ENCODE measurements at regions not wholly inside any gene's neighbourhood (a gene's known extent, or its start where the extent isn't known, plus 50 kb on each side); places are given as distances from the start of the nearest gene placed in this dataset.

DNA sequence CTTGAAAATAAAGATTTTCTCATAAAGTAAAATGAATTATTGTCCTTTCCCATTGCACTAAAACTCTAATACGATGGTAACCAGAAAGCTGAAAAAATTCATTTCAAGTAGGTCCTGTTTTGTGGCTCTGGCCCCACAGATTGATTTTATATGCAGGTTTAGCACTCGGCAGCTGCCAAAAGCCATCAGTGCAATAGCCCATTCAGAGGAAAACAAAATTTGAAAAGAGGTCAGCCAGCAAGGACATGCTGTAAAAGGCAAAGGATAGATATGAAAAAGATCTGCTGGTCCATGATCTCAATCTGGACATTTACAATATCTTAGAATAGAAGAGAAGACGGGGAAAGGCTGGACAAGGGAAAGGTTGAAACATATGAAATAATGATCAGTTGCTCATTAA is 414.8 kb upstream of the NOVA1 start:
- TF ChIP-seq, protein P1, sequence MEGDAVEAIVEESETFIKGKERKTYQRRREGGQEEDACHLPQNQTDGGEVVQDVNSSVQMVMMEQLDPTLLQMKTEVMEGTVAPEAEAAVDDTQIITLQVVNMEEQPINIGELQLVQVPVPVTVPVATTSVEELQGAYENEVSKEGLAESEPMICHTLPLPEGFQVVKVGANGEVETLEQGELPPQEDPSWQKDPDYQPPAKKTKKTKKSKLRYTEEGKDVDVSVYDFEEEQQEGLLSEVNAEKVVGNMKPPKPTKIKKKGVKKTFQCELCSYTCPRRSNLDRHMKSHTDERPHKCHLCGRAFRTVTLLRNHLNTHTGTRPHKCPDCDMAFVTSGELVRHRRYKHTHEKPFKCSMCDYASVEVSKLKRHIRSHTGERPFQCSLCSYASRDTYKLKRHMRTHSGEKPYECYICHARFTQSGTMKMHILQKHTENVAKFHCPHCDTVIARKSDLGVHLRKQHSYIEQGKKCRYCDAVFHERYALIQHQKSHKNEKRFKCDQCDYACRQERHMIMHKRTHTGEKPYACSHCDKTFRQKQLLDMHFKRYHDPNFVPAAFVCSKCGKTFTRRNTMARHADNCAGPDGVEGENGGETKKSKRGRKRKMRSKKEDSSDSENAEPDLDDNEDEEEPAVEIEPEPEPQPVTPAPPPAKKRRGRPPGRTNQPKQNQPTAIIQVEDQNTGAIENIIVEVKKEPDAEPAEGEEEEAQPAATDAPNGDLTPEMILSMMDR (IDR thresholded peaks at IDR 0.05) = no peak
- TF ChIP-seq TCF7L2 (IDR thresholded peaks at IDR 0.05; ENCODE audit: low read depth, low read length) = no peak
- TF ChIP-seq POLR2AphosphoS5 (IDR thresholded peaks at IDR 0.05; ENCODE audit: low read depth, low read length) = no peak
- no peak for TF ChIP-seq SIN3A (IDR thresholded peaks at IDR 0.05; ENCODE audit: borderline replicate concordance, insufficient read depth, low read depth, low read length)
- TF ChIP-seq, protein P2, sequence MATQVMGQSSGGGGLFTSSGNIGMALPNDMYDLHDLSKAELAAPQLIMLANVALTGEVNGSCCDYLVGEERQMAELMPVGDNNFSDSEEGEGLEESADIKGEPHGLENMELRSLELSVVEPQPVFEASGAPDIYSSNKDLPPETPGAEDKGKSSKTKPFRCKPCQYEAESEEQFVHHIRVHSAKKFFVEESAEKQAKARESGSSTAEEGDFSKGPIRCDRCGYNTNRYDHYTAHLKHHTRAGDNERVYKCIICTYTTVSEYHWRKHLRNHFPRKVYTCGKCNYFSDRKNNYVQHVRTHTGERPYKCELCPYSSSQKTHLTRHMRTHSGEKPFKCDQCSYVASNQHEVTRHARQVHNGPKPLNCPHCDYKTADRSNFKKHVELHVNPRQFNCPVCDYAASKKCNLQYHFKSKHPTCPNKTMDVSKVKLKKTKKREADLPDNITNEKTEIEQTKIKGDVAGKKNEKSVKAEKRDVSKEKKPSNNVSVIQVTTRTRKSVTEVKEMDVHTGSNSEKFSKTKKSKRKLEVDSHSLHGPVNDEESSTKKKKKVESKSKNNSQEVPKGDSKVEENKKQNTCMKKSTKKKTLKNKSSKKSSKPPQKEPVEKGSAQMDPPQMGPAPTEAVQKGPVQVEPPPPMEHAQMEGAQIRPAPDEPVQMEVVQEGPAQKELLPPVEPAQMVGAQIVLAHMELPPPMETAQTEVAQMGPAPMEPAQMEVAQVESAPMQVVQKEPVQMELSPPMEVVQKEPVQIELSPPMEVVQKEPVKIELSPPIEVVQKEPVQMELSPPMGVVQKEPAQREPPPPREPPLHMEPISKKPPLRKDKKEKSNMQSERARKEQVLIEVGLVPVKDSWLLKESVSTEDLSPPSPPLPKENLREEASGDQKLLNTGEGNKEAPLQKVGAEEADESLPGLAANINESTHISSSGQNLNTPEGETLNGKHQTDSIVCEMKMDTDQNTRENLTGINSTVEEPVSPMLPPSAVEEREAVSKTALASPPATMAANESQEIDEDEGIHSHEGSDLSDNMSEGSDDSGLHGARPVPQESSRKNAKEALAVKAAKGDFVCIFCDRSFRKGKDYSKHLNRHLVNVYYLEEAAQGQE (IDR thresholded peaks at IDR 0.05; ENCODE audit: insufficient read depth in 1 of 2, low read depth in 2 of 2, low read length in 1 of 2) = no peak
- ATAC-seq (no peak), DNase-seq (ENCODE audit: low read depth, low spot score) (no peak)
- H3K36me3 ChIP-seq (ENCODE audit: control insufficient read depth, insufficient read depth, low read length) = no peaks in the 10 kb centered on the region
- H3K4me1 ChIP-seq (ENCODE audit: control insufficient read depth, insufficient read depth, low read length) = no peaks in the 10 kb centered on the region
- H3K4me3 ChIP-seq (ENCODE audit: low read depth in 2 of 2, low read length in 2 of 2) = no peak overlapping the region
- CTCF ChIA-PET = no interaction called here
- BruUV-seq (replicated peaks) = no TSS peak
- POLR2A ChIA-PET = no interaction called here
- in situ Hi-C loops (cut with HindIII; ENCODE audit: low pct_unique_long_range_greater_than_20kb, low sequenced_read_pairs) (no loop called here), intact Hi-C loops (cut with micrococcal nuclease; ENCODE audit: unreplicated experiment) (no loop called here)
- H3K9me3 ChIP-seq (ENCODE audit: control insufficient read depth, insufficient read depth, low read depth, low read length) = no peaks in the 10 kb centered on the region
- no peak overlapping the region for H3K27ac ChIP-seq (ENCODE audit: low read length)
- no peaks in the 10 kb centered on the region for H3K27me3 ChIP-seq (ENCODE audit: control insufficient read depth, insufficient read depth, low read length)

DNA sequence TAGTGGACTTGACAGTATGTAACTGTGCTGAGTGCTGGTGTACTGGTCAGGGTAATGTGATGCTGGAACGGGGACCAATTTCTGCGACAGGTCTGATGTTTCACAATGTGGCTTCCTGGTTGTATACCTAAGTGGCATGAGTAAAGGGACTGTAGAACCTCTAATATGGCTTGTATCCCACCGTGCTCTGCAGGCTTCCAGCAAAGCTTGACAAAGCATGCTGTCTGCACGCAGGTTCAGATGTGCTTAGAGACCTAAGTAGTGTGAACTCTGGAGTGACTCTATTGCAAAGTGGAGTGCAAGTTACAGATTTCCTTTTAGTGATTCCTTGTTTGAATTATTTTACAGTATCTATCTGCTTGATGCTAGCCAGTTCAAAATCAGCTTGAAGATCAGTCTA is 415.8 kb upstream of the NOVA1 start:
- DNase-seq (ENCODE audit: low read depth, low spot score) = no peak
- ChIA-PET POLR2A (no interaction called here), CTCF (no interaction called here)
- BruUV-seq (replicated peaks) = no TSS peak
- Histone ChIP-seq H3K27me3 (ENCODE audit: control insufficient read depth, insufficient read depth, low read length) (no peaks in the 10 kb centered on the region), H3K4me1 (ENCODE audit: control insufficient read depth, insufficient read depth, low read length) (no peaks in the 10 kb centered on the region), H3K27ac (ENCODE audit: low read length) (no peak overlapping the region), H3K36me3 (ENCODE audit: control insufficient read depth, insufficient read depth, low read length) (no peaks in the 10 kb centered on the region), H3K4me3 (ENCODE audit: low read depth in 2 of 2, low read length in 2 of 2) (no peak overlapping the region), H3K9me3 (ENCODE audit: control insufficient read depth, insufficient read depth, low read depth, low read length) (no peaks in the 10 kb centered on the region)
- in situ Hi-C loops (cut with HindIII; ENCODE audit: low pct_unique_long_range_greater_than_20kb, low sequenced_read_pairs) (no loop called here), intact Hi-C loops (cut with micrococcal nuclease; ENCODE audit: unreplicated experiment) (no loop called here)
- TF ChIP-seq, protein P1 (IDR thresholded peaks at IDR 0.05) = no peak
- TF ChIP-seq POLR2AphosphoS5 (IDR thresholded peaks at IDR 0.05; ENCODE audit: low read depth, low read length) = no peak
- TF ChIP-seq, protein P2 (IDR thresholded peaks at IDR 0.05; ENCODE audit: insufficient read depth in 1 of 2, low read depth in 2 of 2, low read length in 1 of 2) = no peak
- no peak for TF ChIP-seq TCF7L2 (IDR thresholded peaks at IDR 0.05; ENCODE audit: low read depth, low read length)
- no peak for TF ChIP-seq SIN3A (IDR thresholded peaks at IDR 0.05; ENCODE audit: borderline replicate concordance, insufficient read depth, low read depth, low read length)
- no peak for ATAC-seq
